ENCODE measurements at regions not wholly inside any gene's neighbourhood (a gene's known extent, or its start where the extent isn't known, plus 50 kb on each side); places are given as distances from the start of the nearest gene placed in this dataset.

- intact Hi-C loops (cut with DNase I), result no loop called here
- no peaks in the 10 kb centered on the region for H3K4me1 ChIP-seq
- no peak for TF ChIP-seq CTCF (IDR thresholded peaks at IDR 0.05)
Measured at GRCh38 chr9:26067608-26068007, 389.4 kb upstream of the TUSC1 start.

GRCh38 chr9:26066237-26066636, 388.0 kb upstream of the TUSC1 start:
- no peaks in the 10 kb centered on the region for H3K36me3 ChIP-seq
- no peak for DNase-seq
- no peaks in the 10 kb centered on the region for H3K27me3 ChIP-seq
- no peak overlapping the region for H3K4me3 ChIP-seq
- no peak overlapping the region for H3K27ac ChIP-seq
- intact Hi-C loops (cut with DNase I), result no loop called here
- no peaks in the 10 kb centered on the region for H3K9me3 ChIP-seq
- H3K4me1 ChIP-seq, result no peaks in the 10 kb centered on the region
- no peak for TF ChIP-seq CTCF (IDR thresholded peaks at IDR 0.05)
- no peak for ATAC-seq

More at GRCh38 chr9:26067608-26068007, 389.4 kb upstream of the TUSC1 start:
- Histone ChIP-seq H3K4me3 (no peak overlapping the region), H3K27me3 (no peaks in the 10 kb centered on the region), H3K9me3 (peaks cover 0 to 4% of the 10 kb centered on the region in 2 donors), H3K36me3 (no peaks in the 10 kb centered on the region), H3K27ac (no peak overlapping the region)
- DNase-seq, result no peak
- ATAC-seq, result no peak

- intact Hi-C loops (cut with DNase I), result no loop called here
- H3K27ac ChIP-seq, result no peak overlapping the region
Measured at GRCh38 chr9:26061948-26062575, 383.8 kb upstream of the TUSC1 start.

DNA sequence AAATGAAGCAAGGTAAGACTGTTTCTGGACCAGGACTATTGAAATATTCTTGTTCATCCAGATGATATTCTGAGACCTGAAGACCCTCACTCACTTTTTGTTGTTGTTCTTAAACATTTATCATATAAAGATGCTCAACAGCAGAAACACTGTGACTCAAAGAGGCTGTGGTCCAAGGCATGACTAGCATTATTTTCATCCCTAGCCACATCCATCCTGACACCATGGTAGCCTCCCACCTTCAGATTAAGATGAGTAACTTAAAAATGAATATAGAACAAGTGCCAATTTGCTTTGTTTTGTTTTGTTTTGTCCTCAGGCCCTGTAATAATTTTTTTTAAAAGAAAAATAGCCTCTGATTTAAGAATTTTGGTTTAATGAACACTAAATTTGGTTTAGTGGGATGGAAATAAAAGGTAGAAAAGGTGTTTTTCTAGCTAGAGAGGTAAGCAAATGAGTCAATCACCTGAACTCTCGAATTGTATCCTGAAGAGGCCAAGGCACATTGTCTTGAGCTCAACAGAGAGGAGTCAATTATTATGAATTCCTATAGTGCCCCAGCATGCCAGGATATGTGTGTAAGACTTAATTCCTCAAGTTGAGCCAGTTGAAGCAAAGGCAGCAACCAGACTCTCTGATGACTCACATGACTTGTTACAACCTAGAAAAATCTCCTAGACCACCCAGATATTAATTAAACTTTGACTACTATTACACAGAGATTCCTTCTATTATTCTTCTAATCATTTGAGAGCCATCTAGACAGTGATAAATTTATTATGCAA, 380.1 kb upstream of the TUSC1 start:
- Histone ChIP-seq H3K4me3 (no peak overlapping the region), H3K9me3 (no peaks in the 10 kb centered on the region), H3K4me1 (no peaks in the 10 kb centered on the region), H3K27ac (no peak overlapping the region), H3K27me3 (no peaks in the 10 kb centered on the region), H3K36me3 (no peaks in the 10 kb centered on the region)
- ATAC-seq, result no peak
- TF ChIP-seq CTCF (IDR thresholded peaks at IDR 0.05), result no peak
- DNase-seq, result no peak
- intact Hi-C loops (cut with DNase I), result no loop called here

More at GRCh38 chr9:26061948-26062575, 383.8 kb upstream of the TUSC1 start:
- Histone ChIP-seq H3K4me3 (no peak overlapping the region), H3K4me1 (no peaks in the 10 kb centered on the region), H3K36me3 (no peaks in the 10 kb centered on the region), H3K27me3 (no peaks in the 10 kb centered on the region), H3K9me3 (no peaks in the 10 kb centered on the region)
- ATAC-seq (no peak), DNase-seq (no peak)
- no peak for TF ChIP-seq CTCF (IDR thresholded peaks at IDR 0.05)

GRCh38 chr9:26057050-26057449, 378.8 kb upstream of the TUSC1 start:
- Histone ChIP-seq H3K9me3 (no peaks in the 10 kb centered on the region), H3K36me3 (no peaks in the 10 kb centered on the region), H3K4me1 (no peaks in the 10 kb centered on the region), H3K27me3 (no peaks in the 10 kb centered on the region), H3K27ac (no peak overlapping the region), H3K4me3 (no peak overlapping the region)
- ATAC-seq (no peak), DNase-seq (no peak)
- no peak for TF ChIP-seq CTCF (IDR thresholded peaks at IDR 0.05)
- intact Hi-C loops (cut with DNase I), result no loop called here
